22Rv1 (cell line): ENCODE measurements at regions not wholly inside any gene's neighbourhood (a gene's known extent, or its start where the extent isn't known, plus 50 kb on each side); places are given as distances from the start of the nearest gene placed in this dataset.
"Not testable (repeated sequence)": the region's sequence is repeated elsewhere in the genome, so short reads cannot be mapped to it uniquely, and the experiment has no call there.

Source experiments
- H3K27ac ChIP-seq: fragments of 450-650 bp; 2 replicates; pipeline ENCODE4 v1.5.1; 2017
- CTCF ChIP-seq: fragments of 450-650 bp; IDR thresholded peaks from 2 replicates; pipeline ENCODE4 v1.5.1; 2017; ENCODE audit warnings: mild to moderate bottlenecking
- ZFX ChIP-seq: fragments of 450-650 bp; IDR thresholded peaks from 2 replicates; pipeline ENCODE4 v1.6.1; 2017; ENCODE audit warnings: antibody characterized with exemption, borderline replicate concordance

- no peak for TF ChIP-seq CTCF
- no peak for TF ChIP-seq ZFX
- H3K27ac ChIP-seq = no peak overlapping the region
Measured at GRCh38 chr3:11739706-11740105, 96.0 kb upstream of the VGLL4 start.

GRCh38 chr3:11739123-11739522, 95.4 kb upstream of the VGLL4 start:
- TF ChIP-seq ZFX (no peak), CTCF (no peak)
- no peak overlapping the region for H3K27ac ChIP-seq

- TF ChIP-seq CTCF = no peak
- TF ChIP-seq ZFX = no peak
- H3K27ac ChIP-seq = no peak overlapping the region
Measured at GRCh38 chr3:11737742-11738141, 94.0 kb upstream of the VGLL4 start.

GRCh38 chr3:11736136-11736833, 92.6 kb upstream of the VGLL4 start:
- TF ChIP-seq ZFX (no peak), CTCF (no peak)
- H3K27ac ChIP-seq = no peak overlapping the region

GRCh38 chr3:11735638-11736037, 91.9 kb upstream of the VGLL4 start:
- no peak overlapping the region for H3K27ac ChIP-seq
- no peak for TF ChIP-seq ZFX
- TF ChIP-seq CTCF = no peak

GRCh38 chr3:11735111-11735510, 91.4 kb upstream of the VGLL4 start:
- H3K27ac ChIP-seq = not testable (repeated sequence)

GRCh38 chr3:11733914-11734313, 90.2 kb upstream of the VGLL4 start:
- no peak overlapping the region for H3K27ac ChIP-seq
- no peak for TF ChIP-seq ZFX
- no peak for TF ChIP-seq CTCF

- H3K27ac ChIP-seq = no peak overlapping the region
- TF ChIP-seq ZFX = no peak
- no peak for TF ChIP-seq CTCF
Measured at GRCh38 chr3:11727207-11727606, 83.5 kb upstream of the VGLL4 start.
